Naive B cell (primary cell): ENCODE measurements at regions not wholly inside any gene's neighbourhood (a gene's known extent, or its start where the extent isn't known, plus 50 kb on each side); places are given as distances from the start of the nearest gene placed in this dataset.
"Not testable (repeated sequence)": the region's sequence is repeated elsewhere in the genome, so short reads cannot be mapped to it uniquely, and the experiment has no call there.

Source experiments
- ATAC-seq, 2 donors: fragments of 150-1000 bp; cut with Tn5 transposase; 2 replicates each; pipeline ENCODE4 v1.10.0; 2021; ENCODE audit warnings: low read depth in 2 of 2, mild to moderate bottlenecking in 2 of 2, moderate library complexity in 2 of 2
- DNase-seq: peaks from one replicate; pipeline ENCODE4 v3.0.0; 2022
- H3K27ac Mint-ChIP-seq, 6 donors: one replicate each; pipeline ENCODE4 v1.8.0; 2020 to 2022; ENCODE audit warnings: mild to moderate bottlenecking in 6 of 6, mixed read lengths in 6 of 6, moderate library complexity in 5 of 6, inconsistent platforms in 2 of 6
- H3K27me3 Mint-ChIP-seq, 3 donors: one replicate each; pipeline ENCODE4 v1.8.0; 2021 to 2022; ENCODE audit warnings: mixed read lengths in 3 of 3, mild to moderate bottlenecking in 1 of 3
- H3K36me3 Mint-ChIP-seq, 2 donors: one replicate each; pipeline ENCODE4 v1.8.0; 2020 to 2022; ENCODE audit warnings: mixed read lengths in 2 of 2, inconsistent platforms in 1 of 2, mild to moderate bottlenecking in 1 of 2
- H3K4me1 Mint-ChIP-seq, 3 donors: one replicate each; pipeline ENCODE4 v1.8.0; 2020 to 2022; ENCODE audit warnings: mixed read lengths in 3 of 3, inconsistent platforms in 1 of 3, mild to moderate bottlenecking in 1 of 3, moderate library complexity in 1 of 3
- H3K4me3 Mint-ChIP-seq, 8 donors: one replicate each; pipeline ENCODE4 v1.8.0; 2020 to 2022; ENCODE audit warnings: mild to moderate bottlenecking in 8 of 8, mixed read lengths in 8 of 8, moderate library complexity in 8 of 8, inconsistent platforms in 2 of 8
- H3K9me3 Mint-ChIP-seq, 7 donors: one replicate each; pipeline ENCODE4 v1.8.0; 2020 to 2022; ENCODE audit warnings: mixed read lengths in 7 of 7, mild to moderate bottlenecking in 5 of 7, inconsistent platforms in 2 of 7, moderate library complexity in 1 of 7

- not testable (repeated sequence) for ATAC-seq, H3K27ac Mint-ChIP-seq, H3K27me3 Mint-ChIP-seq, H3K4me3 Mint-ChIP-seq, H3K9me3 Mint-ChIP-seq, H3K36me3 Mint-ChIP-seq, H3K4me1 Mint-ChIP-seq, DNase-seq
These were observed 370.8 kb upstream of the ZNF722 start for GRCh38 chr7:63627590-63628485.

- not testable (repeated sequence) for H3K9me3 Mint-ChIP-seq, H3K27ac Mint-ChIP-seq, H3K27me3 Mint-ChIP-seq, H3K4me1 Mint-ChIP-seq, H3K36me3 Mint-ChIP-seq, H3K4me3 Mint-ChIP-seq, ATAC-seq, DNase-seq
These were observed 369.6 kb upstream of the ZNF722 start for GRCh38 chr7:63629024-63629423.

- not testable (repeated sequence) for H3K4me1 Mint-ChIP-seq, H3K9me3 Mint-ChIP-seq, H3K4me3 Mint-ChIP-seq, H3K27ac Mint-ChIP-seq, ATAC-seq, H3K36me3 Mint-ChIP-seq, H3K27me3 Mint-ChIP-seq, DNase-seq
These were observed 362.1 kb upstream of the ZNF722 start for GRCh38 chr7:63636585-63636984.

- not testable (repeated sequence) for ATAC-seq, H3K27me3 Mint-ChIP-seq, H3K36me3 Mint-ChIP-seq, H3K4me3 Mint-ChIP-seq, H3K9me3 Mint-ChIP-seq, H3K4me1 Mint-ChIP-seq, DNase-seq, H3K27ac Mint-ChIP-seq
These were observed 333.1 kb upstream of the ZNF722 start for GRCh38 chr7:63665553-63665952.

GRCh38 chr7:63691408-63691807 is 307.2 kb upstream of the ZNF722 start:
- not testable (repeated sequence) for H3K27me3 Mint-ChIP-seq, ATAC-seq, H3K36me3 Mint-ChIP-seq, H3K4me3 Mint-ChIP-seq, H3K9me3 Mint-ChIP-seq, H3K27ac Mint-ChIP-seq, DNase-seq, H3K4me1 Mint-ChIP-seq

- not testable (repeated sequence) for H3K4me1 Mint-ChIP-seq, H3K36me3 Mint-ChIP-seq, DNase-seq, H3K9me3 Mint-ChIP-seq, H3K27me3 Mint-ChIP-seq, H3K27ac Mint-ChIP-seq, H3K4me3 Mint-ChIP-seq, ATAC-seq
These were observed 304.4 kb upstream of the ZNF722 start for GRCh38 chr7:63694296-63694695.
